Sigmoid colon (tissue), 6 donors: ENCODE measurements at regions not wholly inside any gene's neighbourhood (a gene's known extent, or its start where the extent isn't known, plus 50 kb on each side); places are given as distances from the start of the nearest gene placed in this dataset.

ENCODE experiments used
- DNase-seq: peaks from one replicate; pipeline ENCODE4 v3.0.0-alpha.2; 2019
- H3K27ac ChIP-seq, 4 donors: fragments of 200-600 bp; sonication (generic); one replicate each; pipeline ENCODE4 v1.5.1; 2016 to 2019; ENCODE audit warnings: mild to moderate bottlenecking in 1 of 4
- H3K27me3 ChIP-seq, 3 donors: fragments of 200-600 bp; sonication (generic); one replicate each; pipeline ENCODE4 v1.5.1; 2019; ENCODE audit warnings: mild to moderate bottlenecking in 1 of 3
- H3K36me3 ChIP-seq, 4 donors: fragments of 200-600 bp; sonication (generic); one replicate each; pipeline ENCODE4 v1.5.1; 2016 to 2019
- H3K4me1 ChIP-seq, 4 donors: fragments of 200-600 bp; sonication (generic); one replicate each; pipeline ENCODE4 v1.5.1; 2017 to 2019
- H3K4me3 ChIP-seq, 4 donors: fragments of 200-600 bp; sonication (generic); one replicate each; pipeline ENCODE4 v1.5.1; 2017 to 2019; ENCODE audit warnings: mild to moderate bottlenecking in 2 of 4, moderate library complexity in 1 of 4
- H3K9me3 ChIP-seq, 4 donors: fragments of 200-600 bp in 3 of 4; sonication (generic) in 3 of 4; one replicate each; pipeline versions ENCODE4 v1.5.1 to v1.6.1; 2013 to 2019
- EP300 ChIP-seq, 4 donors: sonication (generic); formaldehyde crosslinking; IDR thresholded peaks; one replicate each; pipeline ENCODE4 v1.6.1; 2017; ENCODE audit warnings: antibody characterized with exemption in 4 of 4
- POLR2A ChIP-seq, 2 donors: fragments of 450-650 bp; IDR thresholded peaks; one replicate each; pipeline ENCODE4 v1.6.1; 2016; ENCODE audit warnings: antibody characterized with exemption in 2 of 2, mild to moderate bottlenecking in 2 of 2, moderate library complexity in 2 of 2
- POLR2AphosphoS5 ChIP-seq, 4 donors: sonication (generic); formaldehyde crosslinking; IDR thresholded peaks; one replicate each; pipeline ENCODE4 v1.6.1; 2017; ENCODE audit warnings: antibody characterized with exemption in 4 of 4
- WGBS, 2 donors: extraction: QIAGEN DNeasy Blood & Tissue Kit; methylation state at CpG; one replicate each; pipeline ENCODE4 v1.1.7; 2013; 5-methylcytosine and 5-hydroxymethylcytosine counted together
- intact Hi-C: fragments of 100-400 bp; cut with DNase I; formaldehyde crosslinking; loops from one replicate; pipeline ENCODE4 v1.15.1; 2023
- TF ChIP-seq, protein P1 (sequence below), 4 experiments: fragments of 450-650 bp in 3 of 4; fragments of 200-600 bp in 1 of 4; IDR thresholded peaks; one replicate each; pipeline ENCODE4 v1.5.1; 2016 to 2019; ENCODE audit warnings: antibody characterized with exemption in 4 of 4, mild to moderate bottlenecking in 3 of 4, moderate library complexity in 2 of 4
- donor health status: healthy with polysubstance abuse.
- donor health status: healthy.

GRCh38 chr7:142338633-142339501 lies 81.0 kb upstream of the PRSS58 start:
- 73 to 79% methylated on average over 6 of the region's 6 CpGs for WGBS, 2 donors
- Histone ChIP-seq H3K4me3 (no peak overlapping the region), H3K4me1 (no peaks in the 10 kb centered on the region), H3K27me3 (no peaks in the 10 kb centered on the region), H3K9me3 (no peaks in the 10 kb centered on the region), H3K27ac (no peak overlapping the region), H3K36me3 (no peaks in the 10 kb centered on the region)
- TF ChIP-seq EP300 (IDR thresholded peaks at IDR 0.05) (no peak), POLR2AphosphoS5 (IDR thresholded peaks at IDR 0.05) (no peak), POLR2A (IDR thresholded peaks at IDR 0.05) (no peak)
- TF ChIP-seq, protein P1, sequence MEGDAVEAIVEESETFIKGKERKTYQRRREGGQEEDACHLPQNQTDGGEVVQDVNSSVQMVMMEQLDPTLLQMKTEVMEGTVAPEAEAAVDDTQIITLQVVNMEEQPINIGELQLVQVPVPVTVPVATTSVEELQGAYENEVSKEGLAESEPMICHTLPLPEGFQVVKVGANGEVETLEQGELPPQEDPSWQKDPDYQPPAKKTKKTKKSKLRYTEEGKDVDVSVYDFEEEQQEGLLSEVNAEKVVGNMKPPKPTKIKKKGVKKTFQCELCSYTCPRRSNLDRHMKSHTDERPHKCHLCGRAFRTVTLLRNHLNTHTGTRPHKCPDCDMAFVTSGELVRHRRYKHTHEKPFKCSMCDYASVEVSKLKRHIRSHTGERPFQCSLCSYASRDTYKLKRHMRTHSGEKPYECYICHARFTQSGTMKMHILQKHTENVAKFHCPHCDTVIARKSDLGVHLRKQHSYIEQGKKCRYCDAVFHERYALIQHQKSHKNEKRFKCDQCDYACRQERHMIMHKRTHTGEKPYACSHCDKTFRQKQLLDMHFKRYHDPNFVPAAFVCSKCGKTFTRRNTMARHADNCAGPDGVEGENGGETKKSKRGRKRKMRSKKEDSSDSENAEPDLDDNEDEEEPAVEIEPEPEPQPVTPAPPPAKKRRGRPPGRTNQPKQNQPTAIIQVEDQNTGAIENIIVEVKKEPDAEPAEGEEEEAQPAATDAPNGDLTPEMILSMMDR (IDR thresholded peaks at IDR 0.05) = no peak
- DNase-seq = no peak
- intact Hi-C loops = no loop called here

DNA sequence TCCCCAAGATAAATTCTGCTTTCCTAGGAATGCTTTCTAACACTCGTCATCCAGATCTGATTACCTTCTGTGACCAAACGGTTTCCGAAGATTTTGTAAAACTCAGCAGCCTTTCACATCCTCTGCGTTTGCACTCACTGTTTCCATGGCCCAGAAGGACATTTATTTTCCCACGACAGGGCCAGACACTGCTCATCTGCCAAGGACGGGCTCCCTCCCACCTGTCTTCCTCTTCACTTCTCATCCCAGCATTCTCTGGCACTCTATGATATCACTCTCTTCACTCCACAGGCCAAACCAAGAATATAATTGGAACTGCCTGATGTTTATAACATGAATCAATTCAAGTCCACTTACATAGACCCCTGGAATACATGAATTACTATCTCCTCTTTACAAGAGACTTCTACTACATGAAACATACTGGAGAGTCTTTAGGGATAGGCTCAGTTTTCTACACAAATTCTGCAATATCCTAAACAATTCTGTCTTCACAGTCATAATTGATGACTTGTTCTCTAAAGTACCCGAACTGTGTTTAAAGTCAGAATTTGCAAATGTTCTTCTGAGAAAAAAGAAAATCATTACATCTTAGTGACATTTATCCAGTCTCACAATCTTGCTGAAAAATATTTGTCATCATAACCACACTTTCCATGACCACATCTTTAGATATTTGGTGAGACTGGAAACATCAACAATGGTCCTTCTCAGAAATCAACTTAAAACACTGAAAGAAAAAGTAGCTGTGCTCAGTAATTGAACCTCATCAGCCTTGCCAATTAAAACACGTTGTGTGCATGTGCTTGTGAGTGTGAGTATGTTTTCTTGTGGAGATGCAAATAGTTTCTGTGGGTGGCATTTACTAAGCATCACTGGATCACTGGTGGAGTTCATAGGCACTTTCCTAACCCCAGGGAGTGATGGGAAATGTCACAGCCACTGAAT lies 79.5 kb upstream of the PRSS58 start:
- Histone ChIP-seq H3K4me3 (no peak overlapping the region), H3K27ac (no peak overlapping the region), H3K4me1 (no peaks in the 10 kb centered on the region), H3K9me3 (no peaks in the 10 kb centered on the region), H3K27me3 (no peaks in the 10 kb centered on the region), H3K36me3 (no peaks in the 10 kb centered on the region)
- intact Hi-C loops = no loop called here
- DNase-seq = no peak
- no peak for TF ChIP-seq EP300 (IDR thresholded peaks at IDR 0.05)
- TF ChIP-seq, protein P1 (IDR thresholded peaks at IDR 0.05) = no peak
- TF ChIP-seq POLR2A (IDR thresholded peaks at IDR 0.05) = no peak
- no peak for TF ChIP-seq POLR2AphosphoS5 (IDR thresholded peaks at IDR 0.05)
- 65 to 76% methylated on average over 8 of the region's 8 CpGs for WGBS, 2 donors

GRCh38 chr7:142334806-142335205 lies 76.9 kb upstream of the PRSS58 start:
- no peak overlapping the region for H3K4me3 ChIP-seq
- intact Hi-C loops = no loop called here
- H3K27me3 ChIP-seq = no peaks in the 10 kb centered on the region
- no peaks in the 10 kb centered on the region for H3K9me3 ChIP-seq
- no peak for DNase-seq
- TF ChIP-seq, protein P1 (IDR thresholded peaks at IDR 0.05) = no peak
- TF ChIP-seq POLR2AphosphoS5 (IDR thresholded peaks at IDR 0.05) (no peak), EP300 (IDR thresholded peaks at IDR 0.05) (no peak), POLR2A (IDR thresholded peaks at IDR 0.05) (no peak)
- WGBS, 2 donors = 93 to 98% methylated on average over 1 of the region's 1 CpG
- no peaks in the 10 kb centered on the region for H3K4me1 ChIP-seq
- H3K36me3 ChIP-seq = no peaks in the 10 kb centered on the region
- no peak overlapping the region for H3K27ac ChIP-seq

- TF ChIP-seq EP300 (IDR thresholded peaks at IDR 0.05) = no peak
- TF ChIP-seq POLR2AphosphoS5 (IDR thresholded peaks at IDR 0.05) = no peak
- TF ChIP-seq, protein P1 (IDR thresholded peaks at IDR 0.05) = no peak
- TF ChIP-seq POLR2A (IDR thresholded peaks at IDR 0.05) = no peak
- WGBS, 2 donors = 67 to 85% methylated on average over 2 of the region's 2 CpGs
- intact Hi-C loops = no loop called here
- Histone ChIP-seq H3K27ac (no peak overlapping the region), H3K9me3 (no peaks in the 10 kb centered on the region), H3K36me3 (no peaks in the 10 kb centered on the region), H3K4me1 (no peaks in the 10 kb centered on the region), H3K4me3 (no peak overlapping the region), H3K27me3 (no peaks in the 10 kb centered on the region)
- no peak for DNase-seq
Measured at GRCh38 chr7:142334236-142334635, 76.4 kb upstream of the PRSS58 start.
